ENCODE measurements at regions not wholly inside any gene's neighbourhood (a gene's known extent, or its start where the extent isn't known, plus 50 kb on each side); places are given as distances from the start of the nearest gene placed in this dataset.

GRCh38 chr6:6748001-6748400, 159.5 kb downstream of the LY86 start:
- Histone ChIP-seq H4K20me1 (ENCODE audit: insufficient read depth) (no peaks in the 10 kb centered on the region), H3K9ac (no peak overlapping the region), H3K36me3 (replicated peaks in 1 of 2; ENCODE audit: control insufficient read depth in 1 of 2, insufficient read depth in 2 of 2, low read length in 1 of 2) (no peaks in the 10 kb centered on the region), H2AFZ (ENCODE audit: low read depth) (no peak overlapping the region), H3K9me3 (no peaks in the 10 kb centered on the region), H3K4me3 (ENCODE audit: low read depth in 2 of 2, low read length in 1 of 2) (no peak overlapping the region), H3K27me3 (ENCODE audit: insufficient read depth) (0 out of 2 replicates have a peak, but pooled peaks cover 5% of the 10 kb centered on the region), H3K4me1 (ENCODE audit: control insufficient read depth in 1 of 2, insufficient read depth in 2 of 2, low read depth in 1 of 2, low read length in 1 of 2) (no peaks in the 10 kb centered on the region; a peak in 2 of 4 replicates), H3K79me2 (ENCODE audit: insufficient read depth) (no peaks in the 10 kb centered on the region), H3K4me2 (no peak overlapping the region), H3F3A (replicated peaks; ENCODE audit: insufficient read depth) (no peaks in the 10 kb centered on the region), H3K27ac (ENCODE audit: low read depth in 2 of 2, low read length in 1 of 2) (no peak overlapping the region), H3K9me2 (no peaks in the 10 kb centered on the region)
- no peak for DNase-seq
- WGBS (ENCODE audit: low lambda C conversion rate): 23% methylated on average over 10 of the region's 10 CpGs
- TF ChIP-seq RFX5 (IDR thresholded peaks at IDR 0.05; ENCODE audit: low read length): no peak
- TF ChIP-seq CHD2 (IDR thresholded peaks at IDR 0.05; ENCODE audit: low read length, partially characterized antibody): no peak
- TF ChIP-seq, protein P1, sequence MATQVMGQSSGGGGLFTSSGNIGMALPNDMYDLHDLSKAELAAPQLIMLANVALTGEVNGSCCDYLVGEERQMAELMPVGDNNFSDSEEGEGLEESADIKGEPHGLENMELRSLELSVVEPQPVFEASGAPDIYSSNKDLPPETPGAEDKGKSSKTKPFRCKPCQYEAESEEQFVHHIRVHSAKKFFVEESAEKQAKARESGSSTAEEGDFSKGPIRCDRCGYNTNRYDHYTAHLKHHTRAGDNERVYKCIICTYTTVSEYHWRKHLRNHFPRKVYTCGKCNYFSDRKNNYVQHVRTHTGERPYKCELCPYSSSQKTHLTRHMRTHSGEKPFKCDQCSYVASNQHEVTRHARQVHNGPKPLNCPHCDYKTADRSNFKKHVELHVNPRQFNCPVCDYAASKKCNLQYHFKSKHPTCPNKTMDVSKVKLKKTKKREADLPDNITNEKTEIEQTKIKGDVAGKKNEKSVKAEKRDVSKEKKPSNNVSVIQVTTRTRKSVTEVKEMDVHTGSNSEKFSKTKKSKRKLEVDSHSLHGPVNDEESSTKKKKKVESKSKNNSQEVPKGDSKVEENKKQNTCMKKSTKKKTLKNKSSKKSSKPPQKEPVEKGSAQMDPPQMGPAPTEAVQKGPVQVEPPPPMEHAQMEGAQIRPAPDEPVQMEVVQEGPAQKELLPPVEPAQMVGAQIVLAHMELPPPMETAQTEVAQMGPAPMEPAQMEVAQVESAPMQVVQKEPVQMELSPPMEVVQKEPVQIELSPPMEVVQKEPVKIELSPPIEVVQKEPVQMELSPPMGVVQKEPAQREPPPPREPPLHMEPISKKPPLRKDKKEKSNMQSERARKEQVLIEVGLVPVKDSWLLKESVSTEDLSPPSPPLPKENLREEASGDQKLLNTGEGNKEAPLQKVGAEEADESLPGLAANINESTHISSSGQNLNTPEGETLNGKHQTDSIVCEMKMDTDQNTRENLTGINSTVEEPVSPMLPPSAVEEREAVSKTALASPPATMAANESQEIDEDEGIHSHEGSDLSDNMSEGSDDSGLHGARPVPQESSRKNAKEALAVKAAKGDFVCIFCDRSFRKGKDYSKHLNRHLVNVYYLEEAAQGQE (IDR thresholded peaks at IDR 0.05; ENCODE audit: low read depth, low read length): no peak
- TF ChIP-seq, protein P2, sequence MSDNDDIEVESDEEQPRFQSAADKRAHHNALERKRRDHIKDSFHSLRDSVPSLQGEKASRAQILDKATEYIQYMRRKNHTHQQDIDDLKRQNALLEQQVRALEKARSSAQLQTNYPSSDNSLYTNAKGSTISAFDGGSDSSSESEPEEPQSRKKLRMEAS (IDR thresholded peaks at IDR 0.05; ENCODE audit: low read depth): no peak
- TF ChIP-seq NRF1 (IDR thresholded peaks at IDR 0.05; ENCODE audit: low read depth, low read length): no peak
- no peak for TF ChIP-seq EZH2phosphoT487 (IDR thresholded peaks at IDR 0.05; ENCODE audit: borderline replicate concordance, low read depth)
- no peak for TF ChIP-seq SMC3 (IDR thresholded peaks at IDR 0.05; ENCODE audit: low read depth, low read length)
- TF ChIP-seq SIN3A (IDR thresholded peaks at IDR 0.05; ENCODE audit: borderline replicate concordance, low read depth, low read length): no peak
- TF ChIP-seq, protein P3, sequence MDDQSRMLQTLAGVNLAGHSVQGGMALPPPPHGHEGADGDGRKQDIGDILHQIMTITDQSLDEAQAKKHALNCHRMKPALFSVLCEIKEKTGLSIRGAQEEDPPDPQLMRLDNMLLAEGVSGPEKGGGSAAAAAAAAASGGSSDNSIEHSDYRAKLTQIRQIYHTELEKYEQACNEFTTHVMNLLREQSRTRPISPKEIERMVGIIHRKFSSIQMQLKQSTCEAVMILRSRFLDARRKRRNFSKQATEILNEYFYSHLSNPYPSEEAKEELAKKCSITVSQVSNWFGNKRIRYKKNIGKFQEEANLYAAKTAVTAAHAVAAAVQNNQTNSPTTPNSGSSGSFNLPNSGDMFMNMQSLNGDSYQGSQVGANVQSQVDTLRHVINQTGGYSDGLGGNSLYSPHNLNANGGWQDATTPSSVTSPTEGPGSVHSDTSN (IDR thresholded peaks at IDR 0.05): no peak
- TF ChIP-seq FOXM1 (IDR thresholded peaks at IDR 0.05; ENCODE audit: low read depth): no peak
- TF ChIP-seq FOSL2 (IDR thresholded peaks at IDR 0.05; ENCODE audit: borderline replicate concordance, low read depth): no peak
- ChIA-PET POLR2A (no interaction called here), CTCF (no interaction called here)

- H3K27ac ChIP-seq (ENCODE audit: low read depth in 2 of 2, low read length in 1 of 2): no peak overlapping the region
- no peak overlapping the region for H3K4me2 ChIP-seq
- no peaks in the 10 kb centered on the region for H3K9me3 ChIP-seq
- no peaks in the 10 kb centered on the region for H4K20me1 ChIP-seq (ENCODE audit: insufficient read depth)
- no peaks in the 10 kb centered on the region for H3K9me2 ChIP-seq
- H3K27me3 ChIP-seq (ENCODE audit: insufficient read depth): no peaks in the 10 kb centered on the region
- CTCF ChIA-PET: interaction anchor here (1.4 kb wide), 1 partner anchor 73 kb away, joined by 5 read pairs; no protein-coding TSS in a partner anchor
- H3K9ac ChIP-seq: no peak overlapping the region
- H3F3A ChIP-seq (replicated peaks; ENCODE audit: insufficient read depth): no peaks in the 10 kb centered on the region
- H2AFZ ChIP-seq (ENCODE audit: low read depth): no peak overlapping the region
- POLR2A ChIA-PET: no interaction called here
- no peaks in the 10 kb centered on the region; a peak in 2 of 4 replicates for H3K4me1 ChIP-seq (ENCODE audit: control insufficient read depth in 1 of 2, insufficient read depth in 2 of 2, low read depth in 1 of 2, low read length in 1 of 2)
- H3K4me3 ChIP-seq (ENCODE audit: low read depth in 2 of 2, low read length in 1 of 2): no peak overlapping the region
- H3K36me3 ChIP-seq (replicated peaks in 1 of 2; ENCODE audit: control insufficient read depth in 1 of 2, insufficient read depth in 2 of 2, low read length in 1 of 2): no peaks in the 10 kb centered on the region
- no peaks in the 10 kb centered on the region for H3K79me2 ChIP-seq (ENCODE audit: insufficient read depth)
- DNase-seq: no peak
- WGBS (ENCODE audit: low lambda C conversion rate): 39% methylated on average over 11 of the region's 19 CpGs
- TF ChIP-seq RXRA (IDR thresholded peaks at IDR 0.05; ENCODE audit: borderline replicate concordance, low read depth) (no peak), FOXM1 (IDR thresholded peaks at IDR 0.05; ENCODE audit: low read depth) (no peak), SMC3 (IDR thresholded peaks at IDR 0.05; ENCODE audit: low read depth, low read length) (no peak), ZBTB33 (IDR thresholded peaks at IDR 0.05; ENCODE audit: borderline replicate concordance, low read depth) (no peak)
Observed at GRCh38 chr6:6749702-6750491, 161.4 kb downstream of the LY86 start.

All from SK-N-SH (cell line).